Chondrocyte (in vitro differentiated cells): ENCODE measurements at regions not wholly inside any gene's neighbourhood (a gene's known extent, or its start where the extent isn't known, plus 50 kb on each side); places are given as distances from the start of the nearest gene placed in this dataset.

Experiments used
- DNase-seq: peaks from one replicate; pipeline ENCODE4 v3.0.0; 2021; ENCODE audit warnings: mixed read lengths, low spot score
- H3K27ac Mint-ChIP-seq: one replicate; pipeline ENCODE4 v1.8.0; 2021; ENCODE audit warnings: mild to moderate bottlenecking, moderate library complexity, mixed read lengths; ENCODE audit not compliant: unreplicated experiment
- H3K27me3 Mint-ChIP-seq: 2 replicates; pipeline ENCODE4 v1.8.0; 2021; ENCODE audit warnings: low read depth, mixed read lengths
- H3K36me3 Mint-ChIP-seq: 2 replicates; pipeline ENCODE4 v1.8.0; 2021; ENCODE audit warnings: low read depth, mixed read lengths
- H3K4me1 Mint-ChIP-seq: 2 replicates; pipeline ENCODE4 v1.8.0; 2021; ENCODE audit warnings: low read depth, mild to moderate bottlenecking, mixed read lengths
- H3K4me3 Mint-ChIP-seq: one replicate; pipeline ENCODE4 v1.8.0; 2021; ENCODE audit warnings: mild to moderate bottlenecking, moderate library complexity, mixed read lengths; ENCODE audit not compliant: unreplicated experiment
- H3K9me3 Mint-ChIP-seq: 2 replicates; pipeline ENCODE4 v1.8.0; 2021; ENCODE audit warnings: low read depth, mixed read lengths
- TF ChIP-seq, protein P1 (sequence below): fragments of 200-600 bp; sonication (generic); IDR thresholded peaks from 2 replicates; pipeline ENCODE4 v1.5.0; 2021; ENCODE audit warnings: antibody characterized with exemption, mild to moderate bottlenecking, moderate library complexity

DNA sequence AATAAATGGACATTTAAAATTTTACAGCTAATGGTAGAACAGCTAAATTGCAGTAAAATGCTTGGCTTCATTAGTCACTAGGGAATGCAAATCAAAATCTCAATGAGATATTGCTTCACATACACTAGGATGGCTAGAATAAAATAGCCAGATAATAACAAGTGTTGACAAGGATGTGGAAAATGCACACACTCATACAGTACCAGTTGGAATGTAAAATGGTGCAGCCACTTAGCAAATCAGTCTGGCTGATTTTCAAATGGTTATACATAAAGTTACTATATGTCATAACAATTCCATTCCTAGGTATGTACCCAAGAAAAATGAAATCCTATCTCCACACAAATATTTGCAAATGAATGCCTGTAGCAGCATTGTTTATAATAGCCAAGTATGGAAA, 452.1 kb downstream of the HDGFL1 start:
- Mint-ChIP-seq H3K4me3 (no peak overlapping the region), H3K27ac (no peak overlapping the region), H3K36me3 (no peaks in the 10 kb centered on the region), H3K9me3 (peaks cover 7% of the 10 kb centered on the region), H3K4me1 (peaks cover 13% of the 10 kb centered on the region), H3K27me3 (no peaks in the 10 kb centered on the region)
- DNase-seq: no peak
- TF ChIP-seq, protein P1, sequence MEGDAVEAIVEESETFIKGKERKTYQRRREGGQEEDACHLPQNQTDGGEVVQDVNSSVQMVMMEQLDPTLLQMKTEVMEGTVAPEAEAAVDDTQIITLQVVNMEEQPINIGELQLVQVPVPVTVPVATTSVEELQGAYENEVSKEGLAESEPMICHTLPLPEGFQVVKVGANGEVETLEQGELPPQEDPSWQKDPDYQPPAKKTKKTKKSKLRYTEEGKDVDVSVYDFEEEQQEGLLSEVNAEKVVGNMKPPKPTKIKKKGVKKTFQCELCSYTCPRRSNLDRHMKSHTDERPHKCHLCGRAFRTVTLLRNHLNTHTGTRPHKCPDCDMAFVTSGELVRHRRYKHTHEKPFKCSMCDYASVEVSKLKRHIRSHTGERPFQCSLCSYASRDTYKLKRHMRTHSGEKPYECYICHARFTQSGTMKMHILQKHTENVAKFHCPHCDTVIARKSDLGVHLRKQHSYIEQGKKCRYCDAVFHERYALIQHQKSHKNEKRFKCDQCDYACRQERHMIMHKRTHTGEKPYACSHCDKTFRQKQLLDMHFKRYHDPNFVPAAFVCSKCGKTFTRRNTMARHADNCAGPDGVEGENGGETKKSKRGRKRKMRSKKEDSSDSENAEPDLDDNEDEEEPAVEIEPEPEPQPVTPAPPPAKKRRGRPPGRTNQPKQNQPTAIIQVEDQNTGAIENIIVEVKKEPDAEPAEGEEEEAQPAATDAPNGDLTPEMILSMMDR: no peak

DNA sequence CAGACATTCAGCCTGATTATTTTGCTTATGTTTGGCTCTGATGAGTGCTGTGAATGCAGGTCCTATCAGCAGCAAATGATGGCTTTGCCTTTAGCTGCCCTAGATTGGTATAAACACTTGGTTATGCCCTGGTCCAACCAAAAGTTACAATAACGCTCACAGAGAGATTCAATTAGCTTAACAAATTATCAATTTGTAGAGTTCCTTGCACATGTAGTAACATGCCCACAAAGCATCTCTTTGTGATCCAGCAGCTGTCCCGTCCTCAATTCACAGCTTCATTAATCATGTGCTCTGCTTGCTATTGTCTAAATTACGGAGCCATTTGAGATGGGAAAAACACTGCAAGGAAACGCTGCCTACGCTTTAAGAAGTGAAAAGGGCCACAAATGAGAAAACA, 457.9 kb downstream of the HDGFL1 start:
- no peaks in the 10 kb centered on the region for H3K4me1 Mint-ChIP-seq
- TF ChIP-seq, protein P1: no peak
- H3K36me3 Mint-ChIP-seq: no peaks in the 10 kb centered on the region
- H3K27ac Mint-ChIP-seq: no peak overlapping the region
- H3K27me3 Mint-ChIP-seq: no peaks in the 10 kb centered on the region
- no peak for DNase-seq
- H3K4me3 Mint-ChIP-seq: no peak overlapping the region
- H3K9me3 Mint-ChIP-seq: no peaks in the 10 kb centered on the region

GRCh38 chr6:23031986-23032385, 462.6 kb downstream of the HDGFL1 start:
- TF ChIP-seq, protein P1: peak; percentile 38
- Mint-ChIP-seq H3K4me1 (no peaks in the 10 kb centered on the region), H3K27ac (no peak overlapping the region), H3K9me3 (no peaks in the 10 kb centered on the region), H3K27me3 (no peaks in the 10 kb centered on the region), H3K36me3 (no peaks in the 10 kb centered on the region), H3K4me3 (no peak overlapping the region)
- DNase-seq: no peak

DNA sequence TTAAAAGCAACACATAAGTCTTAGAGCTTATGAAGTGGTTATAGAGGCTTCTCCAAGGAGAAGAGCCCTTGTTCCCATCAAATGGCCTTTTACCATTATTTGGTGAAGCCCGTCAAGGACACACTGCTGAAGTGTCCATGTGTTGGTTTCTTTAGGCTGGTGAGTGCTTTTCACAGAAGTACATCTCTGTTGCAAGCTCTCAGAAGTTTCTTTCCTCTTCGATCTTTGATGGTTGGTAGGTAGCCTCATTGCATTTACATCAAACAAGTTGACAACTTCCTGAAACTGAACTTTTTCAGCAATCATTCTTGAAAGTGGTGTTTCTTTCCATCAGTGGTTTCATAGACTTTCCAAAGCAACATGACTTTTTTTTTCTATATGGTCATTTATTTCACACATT, 465.6 kb downstream of the HDGFL1 start:
- Mint-ChIP-seq H3K4me3 (no peak overlapping the region), H3K36me3 (no peaks in the 10 kb centered on the region), H3K27ac (no peak overlapping the region), H3K9me3 (no peaks in the 10 kb centered on the region), H3K4me1 (no peaks in the 10 kb centered on the region), H3K27me3 (no peaks in the 10 kb centered on the region)
- TF ChIP-seq, protein P1: no peak
- DNase-seq: no peak

DNA sequence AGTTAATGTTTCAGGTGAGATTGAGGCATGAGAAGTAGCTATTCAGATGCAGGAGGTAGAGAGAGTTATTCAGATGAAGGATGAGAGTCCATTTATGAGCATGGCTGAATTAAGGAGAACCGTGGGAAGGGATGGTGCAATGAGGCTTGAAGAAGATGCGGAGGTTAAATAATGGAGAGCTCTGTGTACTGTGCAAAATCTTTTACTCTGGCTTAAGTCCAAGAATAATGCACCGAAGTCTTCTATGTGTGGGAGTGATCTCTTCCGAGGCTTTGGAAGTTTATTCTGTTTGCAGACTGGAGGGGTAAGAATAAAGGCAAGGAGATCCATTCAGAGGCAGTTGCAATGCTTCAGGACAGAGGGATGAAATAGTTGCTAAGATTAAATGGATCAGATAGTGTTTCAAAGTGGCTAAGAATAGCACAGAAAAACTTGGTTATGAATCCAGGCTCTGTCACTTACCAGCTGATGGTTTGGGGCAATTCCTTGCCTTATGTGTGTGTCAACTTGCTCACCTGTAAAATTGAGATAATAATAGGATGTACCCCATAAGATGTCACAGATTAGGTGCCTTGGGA, 467.1 kb downstream of the HDGFL1 start:
- TF ChIP-seq, protein P1: no peak
- H3K4me1 Mint-ChIP-seq: no peaks in the 10 kb centered on the region
- H3K27me3 Mint-ChIP-seq: no peaks in the 10 kb centered on the region
- no peak overlapping the region for H3K4me3 Mint-ChIP-seq
- H3K36me3 Mint-ChIP-seq: no peaks in the 10 kb centered on the region
- DNase-seq: no peak
- H3K27ac Mint-ChIP-seq: no peak overlapping the region
- H3K9me3 Mint-ChIP-seq: no peaks in the 10 kb centered on the region
